ENCODE measurements at regions not wholly inside any gene's neighbourhood (a gene's known extent, or its start where the extent isn't known, plus 50 kb on each side); places are given as distances from the start of the nearest gene placed in this dataset.
"Not testable (repeated sequence)": the region's sequence is repeated elsewhere in the genome, so short reads cannot be mapped to it uniquely, and the experiment has no call there.

GRCh38 chr4:71107726-71108125 is 114.3 kb downstream of the DCK start:
- Histone ChIP-seq H3K27ac (no peak overlapping the region), H3K9me3 (no peaks in the 10 kb centered on the region), H3K4me3 (no peak overlapping the region), H3K36me3 (no peaks in the 10 kb centered on the region), H3K27me3 (no peaks in the 10 kb centered on the region), H3K4me1 (no peaks in the 10 kb centered on the region)
- ATAC-seq = no peak
- no peak for TF ChIP-seq POLR2A (IDR thresholded peaks at IDR 0.05)
- TF ChIP-seq POLR2AphosphoS5 (IDR thresholded peaks at IDR 0.05) = no peak
- TF ChIP-seq EP300 (IDR thresholded peaks at IDR 0.05) = no peak
- TF ChIP-seq CTCF (IDR thresholded peaks at IDR 0.05) = no peak
- WGBS, 2 donors (ENCODE audit: low coverage in 1 of 2) = 83 to 100% methylated on average over 1 to 2 of the region's 2 CpGs

- H3K9me3 ChIP-seq = no peaks in the 10 kb centered on the region
- H3K27me3 ChIP-seq = no peaks in the 10 kb centered on the region
- TF ChIP-seq POLR2AphosphoS5 (IDR thresholded peaks at IDR 0.05) (no peak), EP300 (IDR thresholded peaks at IDR 0.05) (no peak), POLR2A (IDR thresholded peaks at IDR 0.05) (no peak), CTCF (IDR thresholded peaks at IDR 0.05) (no peak)
- no peak overlapping the region for H3K27ac ChIP-seq
- no peak for ATAC-seq
- WGBS, 2 donors (ENCODE audit: low coverage in 1 of 2) = 54 to 65% methylated on average over 2 of the region's 2 CpGs
- no peaks in the 10 kb centered on the region for H3K4me1 ChIP-seq
- no peaks in the 10 kb centered on the region for H3K36me3 ChIP-seq
- no peak overlapping the region for H3K4me3 ChIP-seq
Observed at GRCh38 chr4:71110499-71110898, 117.0 kb downstream of the DCK start.

- not testable (repeated sequence) for H3K27me3 ChIP-seq, H3K4me3 ChIP-seq, H3K27ac ChIP-seq, H3K36me3 ChIP-seq, H3K4me1 ChIP-seq, ATAC-seq, H3K9me3 ChIP-seq
- WGBS, 2 donors (ENCODE audit: low coverage in 1 of 2) = 55 to 75% methylated on average over 1 to 2 of the region's 4 CpGs
Observed at GRCh38 chr4:71111133-71111532, 117.7 kb downstream of the DCK start.

- ATAC-seq = no peak
- Histone ChIP-seq H3K27me3 (no peaks in the 10 kb centered on the region), H3K9me3 (no peaks in the 10 kb centered on the region), H3K27ac (no peak overlapping the region), H3K4me3 (no peak overlapping the region), H3K36me3 (no peaks in the 10 kb centered on the region), H3K4me1 (no peaks in the 10 kb centered on the region)
- WGBS, 2 donors (ENCODE audit: low coverage in 1 of 2) = 88 to 100% methylated on average over 1 of the region's 1 CpG
- TF ChIP-seq POLR2AphosphoS5 (IDR thresholded peaks at IDR 0.05) (no peak), POLR2A (IDR thresholded peaks at IDR 0.05) (no peak), CTCF (IDR thresholded peaks at IDR 0.05) (no peak), EP300 (IDR thresholded peaks at IDR 0.05) (no peak)
Observed at GRCh38 chr4:71113294-71113693, 119.8 kb downstream of the DCK start.

GRCh38 chr4:71120831-71121524 is 127.5 kb downstream of the DCK start:
- no CpG with 5 or more reads among the region's 37 CpGs for WGBS, 2 donors (ENCODE audit: low coverage in 1 of 2)
- Histone ChIP-seq H3K4me3 (no peak overlapping the region), H3K27me3 (no peaks in the 10 kb centered on the region), H3K9me3 (no peaks in the 10 kb centered on the region), H3K27ac (no peak overlapping the region), H3K4me1 (no peaks in the 10 kb centered on the region), H3K36me3 (no peaks in the 10 kb centered on the region)
- ATAC-seq = no peak
- TF ChIP-seq EP300 (IDR thresholded peaks at IDR 0.05) (no peak), POLR2AphosphoS5 (IDR thresholded peaks at IDR 0.05) (no peak)

GRCh38 chr4:71123951-71124350 is 130.5 kb downstream of the DCK start:
- Histone ChIP-seq H3K27me3 (no peaks in the 10 kb centered on the region), H3K9me3 (no peaks in the 10 kb centered on the region), H3K4me1 (no peaks in the 10 kb centered on the region), H3K27ac (no peak overlapping the region), H3K36me3 (no peaks in the 10 kb centered on the region), H3K4me3 (no peak overlapping the region)
- no peak for ATAC-seq
- 86% methylated on average over 4 of the region's 4 CpGs; no CpG with 5 or more reads in 1 of the 2 donors for WGBS, 2 donors (ENCODE audit: low coverage in 1 of 2)
- TF ChIP-seq POLR2AphosphoS5 (IDR thresholded peaks at IDR 0.05) (no peak), EP300 (IDR thresholded peaks at IDR 0.05) (no peak), POLR2A (IDR thresholded peaks at IDR 0.05) (no peak), CTCF (IDR thresholded peaks at IDR 0.05) (no peak)

All from gastroesophageal sphincter (tissue), 4 donors.